Mucosa of gallbladder (tissue), 1 donor: ENCODE measurements at regions not wholly inside any gene's neighbourhood (a gene's known extent, or its start where the extent isn't known, plus 50 kb on each side); places are given as distances from the start of the nearest gene placed in this dataset.

Source experiments
- DNase-seq: peaks from one replicate; pipeline ENCODE4 v3.0.0-alpha.2; 2020; ENCODE audit warnings: low spot score
- donor health status: DM: no; HTN: no; CAD: no.

- DNase-seq: no peak
Observed at GRCh38 chr7:52030722-52031121, 714.1 kb upstream of the COBL start.

- no peak for DNase-seq
Observed at GRCh38 chr7:52026140-52026539, 709.5 kb upstream of the COBL start.

DNA sequence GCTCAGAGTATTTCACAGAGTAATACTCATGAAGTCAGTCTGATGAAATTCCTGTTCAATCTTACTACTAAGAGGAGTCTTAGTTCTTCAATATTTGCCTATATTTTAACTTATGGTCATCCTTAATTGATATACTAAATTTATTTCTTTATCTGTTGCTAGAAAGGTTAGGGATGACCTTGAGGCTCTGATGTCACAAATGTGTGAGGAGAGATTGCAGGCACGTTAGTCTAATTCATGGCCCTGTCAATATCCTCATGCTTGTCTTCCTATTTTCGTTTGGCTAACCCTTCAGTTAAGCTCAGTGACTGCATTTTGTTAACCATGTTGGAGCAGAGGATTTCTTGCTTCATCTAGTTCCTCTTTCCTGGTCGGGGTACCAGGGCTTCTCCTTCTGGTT lies 704.7 kb upstream of the COBL start:
- no peak for DNase-seq

GRCh38 chr7:52018680-52019054 lies 702.1 kb upstream of the COBL start:
- DNase-seq: no peak

GRCh38 chr7:52017802-52018679 lies 701.4 kb upstream of the COBL start:
- DNase-seq: no peak

- no peak for DNase-seq
Observed at GRCh38 chr7:52009181-52009580, 692.6 kb upstream of the COBL start.

DNA sequence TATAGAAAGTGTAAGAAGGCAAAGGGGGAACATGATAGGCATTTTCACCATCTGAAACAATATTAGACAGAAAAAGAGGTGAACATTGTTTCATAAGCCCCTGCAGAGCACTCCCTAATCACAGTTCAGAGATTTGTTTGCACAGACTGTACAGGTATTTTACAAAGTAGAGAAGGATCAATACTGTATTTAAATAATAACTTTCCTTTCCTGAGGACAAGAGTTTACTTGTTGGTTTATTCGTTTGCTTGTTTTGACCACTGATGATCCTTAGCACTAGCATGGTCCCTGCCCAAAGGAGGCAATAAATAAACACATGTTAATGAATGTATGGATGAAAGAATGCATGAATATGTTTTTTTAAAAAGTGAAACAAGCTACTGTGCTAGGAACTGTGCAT lies 690.1 kb upstream of the COBL start:
- DNase-seq: no peak

- DNase-seq: no peak
Observed at GRCh38 chr7:52005613-52006012, 689.0 kb upstream of the COBL start.

- no peak for DNase-seq
Observed at GRCh38 chr7:51995596-51996179, 679.1 kb upstream of the COBL start.

- no peak for DNase-seq
Observed at GRCh38 chr7:51982653-51983052, 666.0 kb upstream of the COBL start.

- DNase-seq: no peak
Observed at GRCh38 chr7:51980812-51981211, 664.2 kb upstream of the COBL start.

DNA sequence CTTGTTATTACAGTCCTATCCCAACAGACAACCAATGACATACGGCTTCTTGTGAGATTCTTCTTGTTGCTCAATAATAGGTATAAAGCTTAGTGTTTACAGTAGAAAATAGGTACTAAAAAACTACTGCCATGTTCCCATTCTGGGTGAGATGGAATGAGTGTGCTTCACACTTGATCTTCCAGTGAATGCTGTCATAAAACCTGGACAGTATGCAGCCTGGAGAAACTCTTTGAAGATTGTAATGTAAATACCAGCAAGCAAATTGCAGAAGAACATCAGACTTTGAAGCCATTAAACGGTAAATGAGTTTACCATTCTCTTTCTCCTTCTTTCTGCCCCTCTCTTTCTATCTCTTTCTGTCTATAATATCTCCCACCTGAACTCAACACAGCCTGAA lies 663.7 kb upstream of the COBL start:
- DNase-seq: no peak

DNA sequence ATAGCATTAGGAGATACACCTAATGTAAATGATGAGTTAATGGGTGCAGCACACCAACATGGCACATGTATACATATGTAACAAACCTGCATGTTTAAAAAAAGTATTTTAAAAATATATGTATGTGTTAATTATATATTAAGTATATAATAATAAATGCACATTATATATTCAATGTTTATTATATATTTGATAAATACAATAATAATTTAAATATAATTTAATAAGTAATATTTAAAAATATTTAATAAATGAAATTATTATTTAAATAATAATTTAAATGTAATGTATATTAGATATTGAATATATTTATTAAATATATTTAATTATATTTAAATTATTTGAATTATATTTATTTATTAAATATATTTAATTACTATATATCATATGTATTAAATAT lies 661.3 kb upstream of the COBL start:
- DNase-seq: no peak

- no peak for DNase-seq
Observed at GRCh38 chr7:51973939-51974338, 657.3 kb upstream of the COBL start.

DNA sequence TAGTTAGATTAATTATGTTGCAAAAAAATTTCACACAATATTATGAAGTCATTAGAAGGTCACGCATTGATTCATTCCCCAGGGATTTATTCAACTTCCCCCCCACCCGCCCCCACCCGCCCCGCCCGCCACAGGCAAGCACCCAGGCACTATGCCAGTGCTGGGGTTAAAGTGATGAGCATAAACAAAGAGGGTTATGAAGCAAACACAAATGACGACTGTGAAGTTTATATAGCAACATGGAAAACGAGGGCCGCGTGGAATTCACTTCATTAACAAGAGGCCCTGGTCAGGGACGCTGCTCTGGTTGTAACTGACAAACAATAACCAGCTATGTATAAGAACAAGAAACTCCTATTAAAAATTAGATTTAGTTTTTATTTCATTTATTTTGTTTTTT lies 656.5 kb upstream of the COBL start:
- no peak for DNase-seq

DNA sequence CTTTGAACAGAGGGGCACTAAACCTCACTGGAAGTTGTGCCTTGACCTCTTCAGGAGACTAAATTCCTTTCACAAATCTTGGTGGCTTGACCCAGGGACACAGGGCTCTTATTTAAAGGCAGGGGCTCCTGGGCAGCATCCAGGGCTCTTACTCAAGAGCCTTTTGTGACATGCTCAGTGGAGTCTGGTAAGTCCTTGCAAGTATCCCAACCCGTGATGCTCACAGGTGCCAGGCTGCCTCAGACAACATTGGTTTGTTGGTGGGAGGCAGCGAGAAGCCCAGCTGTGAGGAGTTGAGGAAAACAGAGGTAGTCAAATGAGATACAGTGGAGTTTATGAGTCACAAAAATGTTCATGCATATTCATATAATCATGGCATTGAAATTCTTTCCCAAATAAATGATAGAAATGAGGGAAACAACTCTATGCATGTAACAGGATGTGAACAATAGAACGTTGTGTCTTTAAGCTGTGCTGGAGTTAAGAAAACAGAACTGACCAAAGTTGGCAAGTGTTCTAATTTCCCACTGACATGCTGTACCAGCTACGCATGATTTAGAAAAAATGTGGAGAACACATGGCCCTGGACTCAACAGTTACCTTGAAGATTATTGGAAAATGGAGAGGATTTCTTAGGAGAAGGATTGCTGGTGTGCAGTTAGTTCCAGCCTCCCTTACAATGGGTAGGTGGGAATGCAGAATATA lies 654.5 kb upstream of the COBL start:
- DNase-seq: no peak

- no peak for DNase-seq
Observed at GRCh38 chr7:51968461-51968860, 651.9 kb upstream of the COBL start.

DNA sequence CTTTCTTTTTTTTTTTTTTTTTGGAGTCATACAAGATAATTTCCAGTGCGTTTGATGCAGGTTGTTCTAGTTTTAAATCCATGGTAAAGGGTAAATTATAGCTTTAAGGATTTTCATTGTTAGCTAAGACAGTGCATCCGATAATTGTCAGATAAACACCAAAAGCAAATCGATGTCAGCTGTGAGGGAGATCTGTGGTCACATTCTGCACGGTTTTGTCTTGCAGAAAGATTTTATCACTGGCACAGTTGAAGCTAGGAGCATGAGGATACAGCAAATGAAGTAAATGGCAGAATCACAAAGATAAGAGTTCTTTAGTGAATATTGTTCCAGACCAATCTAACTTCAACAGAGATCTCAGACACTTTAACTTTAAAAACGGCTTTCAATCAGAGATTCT lies 648.8 kb upstream of the COBL start:
- no peak for DNase-seq

- no peak for DNase-seq
Observed at GRCh38 chr7:51961804-51962203, 645.2 kb upstream of the COBL start.

- no peak for DNase-seq
Observed at GRCh38 chr7:51950813-51951212, 634.2 kb upstream of the COBL start.

- DNase-seq: no peak
Observed at GRCh38 chr7:51949726-51950644, 633.4 kb upstream of the COBL start.

DNA sequence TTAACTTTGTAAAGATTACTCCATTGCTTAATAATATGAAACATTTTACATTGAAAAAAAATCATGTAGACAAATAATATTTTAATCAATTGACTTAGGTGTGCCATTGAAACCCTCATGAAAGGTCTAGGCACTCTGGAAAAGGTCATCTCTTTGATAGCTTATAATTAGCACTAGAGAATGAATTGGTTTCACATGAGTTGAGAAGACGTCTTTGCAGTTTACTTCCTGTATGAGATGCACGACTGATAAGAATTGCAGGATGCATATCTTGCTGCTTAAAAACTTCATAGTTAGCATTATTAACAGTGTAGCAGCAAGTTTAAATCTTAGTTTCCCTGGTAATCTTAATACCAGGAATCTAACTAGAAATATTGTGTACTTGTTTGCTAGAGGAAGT lies 614.2 kb upstream of the COBL start:
- DNase-seq: no peak
